T1000 (cell line): ENCODE measurements at regions not wholly inside any gene's neighbourhood (a gene's known extent, or its start where the extent isn't known, plus 50 kb on each side); places are given as distances from the start of the nearest gene placed in this dataset.
A peak's percentile ranks its signal among the peaks of the same experiment; 100 is the strongest.

ENCODE experiments used
- DNase-seq: peaks from one replicate; lab custom pipeline; 2025; ENCODE audit warnings: mixed read lengths; lab: John Stamatoyannopoulos, UW

DNA sequence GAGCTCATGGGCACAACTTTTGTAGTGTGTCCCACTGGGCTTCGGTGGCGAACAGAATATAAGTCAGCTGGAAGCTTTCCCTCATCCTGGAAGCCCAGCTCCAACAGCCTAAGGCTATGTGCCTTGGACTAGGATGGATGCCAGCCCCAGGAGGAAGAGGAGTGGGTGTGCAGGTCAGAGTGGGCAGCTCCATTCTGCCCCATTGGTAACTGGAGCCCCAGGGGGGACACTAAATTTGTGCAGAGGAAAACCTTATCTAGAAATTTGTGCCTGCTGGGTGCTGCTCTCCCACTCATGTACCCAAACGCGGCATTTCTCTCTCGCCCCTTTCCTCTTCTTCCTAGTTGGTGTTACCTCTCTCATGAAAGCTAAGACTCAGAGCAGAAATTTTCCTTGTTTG is 253.9 kb upstream of the MAN1A1 start:
- no peak for DNase-seq

DNA sequence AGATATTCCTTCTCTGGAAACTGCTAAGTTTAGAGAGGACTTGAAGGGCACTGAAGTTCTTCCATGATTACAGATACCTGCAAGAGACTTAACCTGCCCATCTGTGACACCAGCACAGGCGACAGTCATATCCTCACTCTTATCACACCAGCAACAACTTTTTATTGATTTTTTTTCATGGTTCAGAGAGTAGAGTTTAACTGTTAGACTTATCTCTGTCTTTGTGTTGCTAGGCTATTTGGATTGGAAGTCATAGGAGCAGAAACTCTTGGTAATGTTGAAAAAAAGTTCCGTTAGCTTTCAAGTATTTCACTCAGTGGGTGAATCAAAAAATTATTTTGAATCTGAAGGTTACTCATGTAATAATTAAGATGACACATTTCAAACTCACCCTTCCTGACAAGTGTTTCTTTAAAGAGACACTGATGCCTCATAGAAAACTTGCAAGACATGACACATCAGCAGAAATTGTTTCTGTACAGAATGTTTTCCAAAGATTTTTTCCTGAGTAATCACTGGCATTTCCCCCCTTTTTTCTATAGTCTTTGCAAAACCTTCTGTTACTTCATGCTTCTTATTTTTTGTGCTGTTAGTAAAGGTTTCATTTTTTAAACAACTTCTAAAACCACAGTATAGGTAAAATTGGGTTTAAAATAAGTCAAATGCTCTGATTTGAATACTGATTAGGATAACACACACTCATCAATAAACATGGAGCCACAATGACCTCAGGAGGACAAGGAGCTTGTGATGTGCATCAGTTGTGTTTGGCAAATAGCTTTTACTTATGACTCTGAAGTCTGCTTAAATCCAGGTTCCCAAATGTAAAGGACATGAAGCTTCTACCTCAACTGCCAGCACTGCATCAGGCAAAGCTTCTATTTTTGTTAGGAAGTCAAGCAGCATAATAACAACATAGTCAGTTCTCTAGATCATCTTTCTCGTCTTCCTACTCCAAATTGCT is 252.9 kb upstream of the MAN1A1 start:
- no peak for DNase-seq

- no peak for DNase-seq
Measured at GRCh38 chr6:119598883-119599282, 249.3 kb upstream of the MAN1A1 start.

DNA sequence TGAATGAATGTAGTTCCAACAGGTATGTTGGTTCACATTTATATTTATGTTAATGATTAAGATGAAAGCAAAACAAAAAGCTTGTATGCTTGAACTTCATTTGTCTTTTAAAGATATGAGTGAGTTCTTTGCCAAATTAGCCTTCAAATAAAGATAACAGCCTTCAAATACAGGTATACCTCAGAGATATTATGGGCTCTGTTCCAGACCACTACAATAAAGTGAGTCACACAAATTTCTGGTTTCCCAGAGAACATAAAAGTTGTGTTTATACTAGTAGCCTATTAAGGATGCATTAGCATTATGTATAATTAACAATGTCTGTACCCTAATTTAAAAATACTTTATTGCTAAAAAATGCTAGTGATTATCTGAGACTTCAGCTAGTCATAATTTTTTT is 245.3 kb upstream of the MAN1A1 start:
- DNase-seq, result no peak

DNA sequence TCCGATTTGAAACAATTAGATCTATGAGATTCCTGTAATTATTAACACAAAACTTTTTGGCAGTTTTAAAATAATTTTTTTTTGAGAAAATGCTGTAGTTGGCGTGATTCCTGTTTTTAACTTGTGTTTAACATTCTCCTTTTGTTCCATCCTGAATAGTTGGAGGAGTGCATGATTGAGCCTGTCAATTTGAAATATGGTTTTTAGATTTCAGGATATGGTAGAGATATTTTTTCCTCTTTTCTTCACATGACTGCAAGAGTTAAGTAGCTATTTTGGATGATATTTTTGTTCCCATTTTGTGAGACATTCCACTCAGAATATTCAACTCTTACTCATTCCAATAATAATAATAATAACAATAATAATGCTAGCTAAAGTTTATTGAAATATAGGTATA is 241.7 kb upstream of the MAN1A1 start:
- no peak for DNase-seq

DNA sequence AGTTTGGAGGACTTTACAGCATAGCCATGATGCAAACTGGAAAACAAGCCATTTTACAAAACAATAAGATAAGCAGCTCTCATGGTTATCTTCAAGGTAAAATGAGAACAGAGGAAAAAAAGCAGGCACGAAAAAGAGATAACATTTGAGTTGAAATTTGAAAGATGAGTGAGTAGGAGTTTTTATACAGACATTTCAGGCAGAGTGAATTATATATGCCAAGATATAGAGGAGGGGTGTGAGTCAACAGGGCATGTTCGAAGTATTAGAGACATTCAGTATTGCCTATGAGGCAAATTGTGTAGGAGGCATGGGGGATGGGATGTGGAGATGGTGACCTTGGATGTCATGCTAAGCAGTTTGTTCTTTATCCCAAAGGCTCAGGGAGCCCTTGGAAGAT is 240.5 kb upstream of the MAN1A1 start:
- no peak for DNase-seq

DNA sequence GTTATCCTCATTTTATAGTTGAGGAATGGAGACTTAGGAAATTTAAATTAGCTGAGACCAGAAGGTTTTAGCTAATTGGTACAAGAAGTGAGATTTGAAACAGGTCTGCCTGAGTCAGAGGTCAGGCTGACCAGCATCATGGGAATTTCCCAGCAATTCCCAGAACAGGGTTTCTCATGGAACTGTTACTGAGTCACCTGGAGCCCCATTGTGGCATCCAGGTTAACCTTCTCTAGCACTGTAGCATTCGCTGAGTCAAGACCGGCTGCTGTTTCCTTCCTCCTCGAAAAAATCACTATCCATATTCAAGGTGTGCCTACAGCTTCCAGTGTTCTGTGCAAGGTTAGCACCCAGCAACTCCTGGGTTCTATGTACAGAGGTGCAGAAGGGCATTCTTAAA is 238.0 kb upstream of the MAN1A1 start:
- no peak for DNase-seq

- DNase-seq, result no peak
Measured at GRCh38 chr6:119586250-119586882, 236.8 kb upstream of the MAN1A1 start.

DNA sequence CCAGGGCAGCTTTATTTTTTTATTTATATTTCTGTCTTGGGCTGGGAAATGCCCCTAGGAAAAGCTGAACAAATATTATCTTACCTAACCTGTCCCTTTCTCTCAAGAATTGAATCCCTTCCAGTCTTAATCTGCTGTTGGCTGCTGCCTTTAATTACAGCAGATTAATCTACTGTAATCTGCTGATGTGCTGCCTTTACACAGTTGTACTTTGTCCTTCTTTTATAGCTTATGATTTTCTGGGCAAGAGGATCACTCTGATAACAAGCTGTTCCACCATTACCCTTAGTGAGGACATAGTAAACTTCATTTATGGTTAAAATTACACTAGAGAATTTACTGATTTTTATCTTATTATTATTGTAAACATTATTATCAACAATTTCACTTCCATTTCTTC is 234.5 kb upstream of the MAN1A1 start:
- no peak for DNase-seq

DNA sequence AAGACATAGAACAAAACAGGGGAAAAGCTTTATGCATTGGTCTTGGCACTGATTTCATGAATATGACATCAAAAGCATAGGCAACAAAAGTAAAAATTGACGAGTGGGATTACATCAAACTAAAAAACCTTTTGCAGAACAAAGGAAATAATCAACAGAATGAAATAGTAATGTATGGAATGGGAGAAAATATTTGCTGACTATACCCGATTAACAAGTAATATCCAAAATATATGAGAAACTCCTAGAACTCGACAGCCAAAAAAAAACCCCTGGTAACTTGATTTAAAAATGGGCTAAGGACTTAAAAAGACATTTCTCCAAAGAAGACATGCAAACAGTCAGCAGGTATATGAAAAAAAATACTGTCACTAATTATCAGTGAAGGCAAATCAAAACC is 231.7 kb upstream of the MAN1A1 start:
- DNase-seq, result no peak

DNA sequence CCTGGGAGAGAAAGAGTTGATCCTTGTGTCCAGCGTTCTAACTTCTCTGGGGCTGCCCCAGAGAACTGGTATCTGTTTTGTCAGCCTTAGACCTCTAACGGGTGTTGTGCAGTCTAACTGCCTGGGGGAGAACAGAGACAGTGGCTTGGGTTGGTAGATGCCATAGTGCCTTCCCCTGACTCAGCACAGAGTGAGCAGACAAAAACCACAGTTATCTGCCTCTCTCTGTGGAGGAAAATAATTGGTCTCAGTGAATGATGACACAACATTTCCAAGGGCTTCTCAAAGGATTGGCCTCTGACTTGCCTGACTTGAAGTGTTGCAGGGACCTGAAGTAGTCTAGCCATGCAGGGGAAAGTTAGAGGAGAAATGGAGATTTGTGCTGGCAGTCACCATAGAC is 226.2 kb upstream of the MAN1A1 start:
- DNase-seq, result peak; percentile 65

- no peak for DNase-seq
Measured at GRCh38 chr6:119568580-119568979, 219.0 kb upstream of the MAN1A1 start.

DNA sequence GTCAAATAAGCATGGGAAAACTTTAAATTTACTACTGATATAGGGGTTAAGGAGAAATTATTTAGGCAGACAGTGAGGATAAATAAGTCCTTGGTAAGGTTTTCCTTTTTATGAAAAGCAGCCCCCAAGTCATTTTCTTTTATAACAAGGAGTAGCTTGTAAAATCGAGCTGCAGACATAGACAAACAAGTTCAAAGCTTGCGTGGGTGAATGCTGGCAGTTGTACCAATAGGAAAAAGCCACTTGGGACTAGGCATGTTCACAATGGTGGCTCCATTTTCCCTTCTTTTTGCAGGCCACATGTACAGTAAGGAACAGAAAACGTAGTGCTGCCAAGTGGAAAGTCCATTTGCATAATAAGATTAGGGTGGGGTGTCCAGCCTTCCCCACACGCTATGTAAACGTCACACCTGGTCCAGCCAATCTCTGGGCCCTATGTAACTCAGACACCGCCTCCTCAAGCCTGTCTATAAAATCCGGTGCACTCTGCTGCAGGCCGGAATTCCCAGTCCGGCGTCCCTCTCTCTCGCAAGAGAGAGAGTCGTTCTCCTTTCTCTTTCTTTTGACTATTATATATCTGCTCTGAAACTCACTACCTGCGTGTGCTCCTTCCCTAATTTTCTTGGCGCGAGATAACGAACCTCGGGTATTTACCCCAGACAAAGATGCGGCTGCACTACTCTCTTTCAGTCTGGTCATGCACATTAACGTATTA is 217.1 kb upstream of the MAN1A1 start:
- DNase-seq, result no peak

DNA sequence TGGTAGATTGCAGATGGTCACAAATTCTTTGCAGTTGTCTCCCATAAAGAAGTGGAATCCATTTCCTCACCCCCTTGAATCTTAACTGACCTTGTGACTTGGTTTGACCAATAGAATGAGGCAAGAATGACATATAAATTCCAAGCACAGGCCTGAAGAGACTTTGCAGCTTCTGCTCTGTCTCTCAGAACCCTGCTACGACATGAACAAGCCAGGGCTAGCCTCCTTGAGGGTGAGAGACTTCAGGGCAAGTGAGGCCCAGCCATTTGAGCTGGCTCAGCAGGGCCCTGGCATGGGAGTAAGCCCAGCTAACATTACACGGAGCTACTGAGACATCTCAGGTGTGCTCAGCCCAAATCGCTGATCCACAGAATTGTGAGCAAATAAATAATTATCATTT is 216.3 kb upstream of the MAN1A1 start:
- DNase-seq, result no peak

GRCh38 chr6:119562168-119562567 is 212.6 kb upstream of the MAN1A1 start:
- no peak for DNase-seq

- no peak for DNase-seq
Measured at GRCh38 chr6:119559586-119559985, 210.0 kb upstream of the MAN1A1 start.

GRCh38 chr6:119557239-119557638 is 207.7 kb upstream of the MAN1A1 start:
- no peak for DNase-seq

GRCh38 chr6:119552021-119552420 is 202.5 kb upstream of the MAN1A1 start:
- no peak for DNase-seq

GRCh38 chr6:119547024-119547423 is 197.5 kb upstream of the MAN1A1 start:
- no peak for DNase-seq

- DNase-seq, result no peak
Measured at GRCh38 chr6:119545245-119545644, 195.7 kb upstream of the MAN1A1 start.

GRCh38 chr6:119544325-119545175 is 195.0 kb upstream of the MAN1A1 start:
- DNase-seq, result no peak

DNA sequence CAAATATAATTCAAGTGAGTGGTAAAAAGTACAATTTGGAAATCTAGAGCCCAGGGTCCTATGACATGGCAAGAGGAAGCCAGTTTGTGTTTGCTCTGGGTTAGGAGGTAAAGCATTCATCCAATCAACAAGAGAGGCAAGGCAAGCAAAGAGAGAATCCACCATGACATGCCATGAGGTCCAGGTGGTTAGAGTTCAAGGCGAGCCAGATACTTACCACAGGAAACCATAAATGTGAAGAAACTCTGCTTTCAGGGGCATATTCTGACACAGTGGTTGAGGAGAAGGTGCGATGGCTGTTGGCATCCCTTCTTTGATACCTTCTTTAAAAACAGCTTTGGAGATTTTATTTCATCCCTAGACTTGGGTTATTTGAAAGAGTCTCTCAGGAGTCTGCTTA is 193.8 kb upstream of the MAN1A1 start:
- no peak for DNase-seq
